Esophagus muscularis mucosa (tissue), 4 donors: ENCODE measurements at regions not wholly inside any gene's neighbourhood (a gene's known extent, or its start where the extent isn't known, plus 50 kb on each side); places are given as distances from the start of the nearest gene placed in this dataset.

Experiments
- DNase-seq: peaks from one replicate; pipeline ENCODE4 v3.0.0-alpha.2; 2017; ENCODE audit errors: extremely low spot score
- H3K27ac ChIP-seq, 4 donors: fragments of 200-600 bp; sonication (generic); replicated peaks in 1 of 4; 1 replicate in 3 of 4; 2 replicates in 1 of 4; pipeline ENCODE4 v1.5.1; 2016 to 2019; ENCODE audit warnings: mild to moderate bottlenecking in 1 of 4
- H3K27me3 ChIP-seq, 4 donors: fragments of 200-600 bp; sonication (generic); one replicate each; pipeline versions ENCODE4 v1.5.1 to v1.6.0; 2016 to 2019
- H3K36me3 ChIP-seq, 4 donors: fragments of 200-600 bp; sonication (generic); one replicate each; pipeline ENCODE4 v1.5.1; 2016 to 2019
- H3K4me1 ChIP-seq, 4 donors: fragments of 200-600 bp; sonication (generic); one replicate each; pipeline ENCODE4 v1.5.1; 2016 to 2019
- H3K4me3 ChIP-seq, 4 donors: fragments of 200-600 bp; sonication (generic); 1 replicate in 2 of 4; 2 replicates in 2 of 4; pipeline ENCODE4 v1.5.1; 2016 to 2019; ENCODE audit warnings: mild to moderate bottlenecking in 4 of 4, moderate library complexity in 1 of 4
- H3K9me3 ChIP-seq, 4 donors: fragments of 200-600 bp; sonication (generic); 1 replicate in 3 of 4; 2 replicates in 1 of 4; pipeline ENCODE4 v1.5.1; 2016 to 2019
- CTCF ChIP-seq, 3 experiments: fragments of 200-600 bp in 2 of 3; fragments of 450-650 bp in 1 of 3; sonication (generic) in 2 of 3; IDR thresholded peaks; one replicate each; pipeline ENCODE4 v1.5.1; 2017 to 2019; ENCODE audit warnings: antibody characterized with exemption in 3 of 3, mild to moderate bottlenecking in 2 of 3, moderate library complexity in 1 of 3
- EP300 ChIP-seq: sonication (generic); formaldehyde crosslinking; IDR thresholded peaks from one replicate; pipeline ENCODE4 v1.6.1; 2017; ENCODE audit warnings: antibody characterized with exemption
- POLR2A ChIP-seq: fragments of 450-650 bp; IDR thresholded peaks from one replicate; pipeline ENCODE4 v1.6.1; 2017; ENCODE audit warnings: antibody characterized with exemption, moderate library complexity, mild to moderate bottlenecking, low read depth
- POLR2AphosphoS5 ChIP-seq, 2 donors: sonication (generic); formaldehyde crosslinking; IDR thresholded peaks; one replicate each; pipeline ENCODE4 v1.6.1; 2017; ENCODE audit warnings: antibody characterized with exemption in 2 of 2
- WGBS: methylation state at CpG from one replicate; pipeline ENCODE4 v1.1.5; 2018; 5-methylcytosine and 5-hydroxymethylcytosine counted together
- intact Hi-C: fragments of 100-400 bp; cut with DNase I; formaldehyde crosslinking; loops from one replicate; pipeline ENCODE4 v1.15.1; 2023

- Histone ChIP-seq H3K36me3 (no peaks in the 10 kb centered on the region), H3K4me1 (no peaks in the 10 kb centered on the region), H3K27me3 (no peaks in the 10 kb centered on the region), H3K27ac (no peak overlapping the region), H3K9me3 (no peaks in the 10 kb centered on the region), H3K4me3 (no peak overlapping the region)
- 91% methylated on average over 4 of the region's 4 CpGs for WGBS
- intact Hi-C loops, result no loop called here
- DNase-seq, result no peak
- TF ChIP-seq POLR2AphosphoS5 (IDR thresholded peaks at IDR 0.05), result no peak
- TF ChIP-seq EP300, result no peak
- TF ChIP-seq POLR2A, result no peak
- TF ChIP-seq CTCF (IDR thresholded peaks at IDR 0.05), result no peak
Observed at GRCh38 chr6:114690625-114691024, 347.8 kb upstream of the HS3ST5 start.

GRCh38 chr6:114659513-114659912 lies 316.7 kb upstream of the HS3ST5 start:
- Histone ChIP-seq H3K9me3 (peaks cover 0 to 20% (median 8%) of the 10 kb centered on the region in 4 donors), H3K27me3 (no peaks in the 10 kb centered on the region), H3K36me3 (no peaks in the 10 kb centered on the region), H3K27ac (no peak overlapping the region), H3K4me3 (no peak overlapping the region), H3K4me1 (no peaks in the 10 kb centered on the region)
- no peak for DNase-seq
- intact Hi-C loops, result no loop called here
- no peak for TF ChIP-seq POLR2AphosphoS5 (IDR thresholded peaks at IDR 0.05)
- no peak for TF ChIP-seq EP300
- no peak for TF ChIP-seq POLR2A
- TF ChIP-seq CTCF (IDR thresholded peaks at IDR 0.05), result no peak
- WGBS, result 98% methylated on average over 2 of the region's 2 CpGs

- Histone ChIP-seq H3K27ac (no peak overlapping the region), H3K4me1 (no peaks in the 10 kb centered on the region), H3K9me3 (no peaks in the 10 kb centered on the region), H3K27me3 (no peaks in the 10 kb centered on the region), H3K36me3 (no peaks in the 10 kb centered on the region), H3K4me3 (no peak overlapping the region)
- no peak for DNase-seq
- WGBS, result 23% methylated on average over 2 of the region's 2 CpGs
- intact Hi-C loops, result no loop called here
- TF ChIP-seq CTCF (IDR thresholded peaks at IDR 0.05), result no peak
- no peak for TF ChIP-seq POLR2AphosphoS5 (IDR thresholded peaks at IDR 0.05)
- no peak for TF ChIP-seq POLR2A
- TF ChIP-seq EP300, result no peak
Observed at GRCh38 chr6:114651611-114652010, 308.8 kb upstream of the HS3ST5 start.

- Histone ChIP-seq H3K9me3 (no peaks in the 10 kb centered on the region), H3K27me3 (no peaks in the 10 kb centered on the region), H3K4me3 (no peak overlapping the region), H3K4me1 (no peaks in the 10 kb centered on the region), H3K36me3 (no peaks in the 10 kb centered on the region), H3K27ac (no peak overlapping the region)
- no peak for TF ChIP-seq CTCF (IDR thresholded peaks at IDR 0.05)
- TF ChIP-seq POLR2A, result no peak
- TF ChIP-seq EP300, result no peak
- TF ChIP-seq POLR2AphosphoS5 (IDR thresholded peaks at IDR 0.05), result no peak
- no peak for DNase-seq
- intact Hi-C loops, result no loop called here
- 94% methylated on average over 2 of the region's 2 CpGs for WGBS
Observed at GRCh38 chr6:114650891-114651290, 308.1 kb upstream of the HS3ST5 start.

GRCh38 chr6:114649298-114649697 lies 306.5 kb upstream of the HS3ST5 start:
- Histone ChIP-seq H3K9me3 (no peaks in the 10 kb centered on the region), H3K27ac (no peak overlapping the region), H3K4me1 (no peaks in the 10 kb centered on the region), H3K36me3 (no peaks in the 10 kb centered on the region), H3K4me3 (no peak overlapping the region), H3K27me3 (no peaks in the 10 kb centered on the region)
- TF ChIP-seq POLR2A (no peak), POLR2AphosphoS5 (IDR thresholded peaks at IDR 0.05) (no peak), CTCF (IDR thresholded peaks at IDR 0.05) (no peak), EP300 (no peak)
- no peak for DNase-seq
- 90% methylated on average over 2 of the region's 2 CpGs for WGBS
- intact Hi-C loops, result no loop called here
